ENCODE measurements at regions not wholly inside any gene's neighbourhood (a gene's known extent, or its start where the extent isn't known, plus 50 kb on each side); places are given as distances from the start of the nearest gene placed in this dataset.

DNA sequence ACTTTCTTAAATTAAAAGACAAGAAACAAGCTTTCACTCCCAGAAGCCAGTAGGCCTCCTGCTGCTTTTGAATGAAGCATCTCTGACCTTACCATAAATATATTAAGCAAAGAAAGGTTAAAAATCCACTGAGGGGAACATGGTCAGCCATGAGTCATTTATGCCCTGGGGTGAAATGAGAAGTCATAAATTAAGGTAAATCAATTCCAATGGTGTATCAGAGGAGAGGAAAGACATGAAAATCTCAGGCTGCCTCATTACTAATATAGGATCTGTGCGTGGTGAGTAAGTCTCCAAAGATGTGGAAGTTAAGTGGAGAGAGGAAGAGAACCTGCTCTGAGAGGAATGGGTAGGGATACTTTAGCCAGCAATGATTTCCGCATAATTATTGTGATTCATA is 292.3 kb upstream of the CHAC2 start:
- TF ChIP-seq, protein P1, sequence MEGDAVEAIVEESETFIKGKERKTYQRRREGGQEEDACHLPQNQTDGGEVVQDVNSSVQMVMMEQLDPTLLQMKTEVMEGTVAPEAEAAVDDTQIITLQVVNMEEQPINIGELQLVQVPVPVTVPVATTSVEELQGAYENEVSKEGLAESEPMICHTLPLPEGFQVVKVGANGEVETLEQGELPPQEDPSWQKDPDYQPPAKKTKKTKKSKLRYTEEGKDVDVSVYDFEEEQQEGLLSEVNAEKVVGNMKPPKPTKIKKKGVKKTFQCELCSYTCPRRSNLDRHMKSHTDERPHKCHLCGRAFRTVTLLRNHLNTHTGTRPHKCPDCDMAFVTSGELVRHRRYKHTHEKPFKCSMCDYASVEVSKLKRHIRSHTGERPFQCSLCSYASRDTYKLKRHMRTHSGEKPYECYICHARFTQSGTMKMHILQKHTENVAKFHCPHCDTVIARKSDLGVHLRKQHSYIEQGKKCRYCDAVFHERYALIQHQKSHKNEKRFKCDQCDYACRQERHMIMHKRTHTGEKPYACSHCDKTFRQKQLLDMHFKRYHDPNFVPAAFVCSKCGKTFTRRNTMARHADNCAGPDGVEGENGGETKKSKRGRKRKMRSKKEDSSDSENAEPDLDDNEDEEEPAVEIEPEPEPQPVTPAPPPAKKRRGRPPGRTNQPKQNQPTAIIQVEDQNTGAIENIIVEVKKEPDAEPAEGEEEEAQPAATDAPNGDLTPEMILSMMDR (conservative IDR thresholded peaks at IDR 0.05; ENCODE audit: low read depth, low read length) = no peak
- TF ChIP-seq EZH2 (IDR thresholded peaks at IDR 0.05; ENCODE audit: borderline replicate concordance, low read depth, low read length, poor library complexity, severe bottlenecking) = no peak
